NCI-H1417 (cell line): ENCODE measurements at regions not wholly inside any gene's neighbourhood (a gene's known extent, or its start where the extent isn't known, plus 50 kb on each side); places are given as distances from the start of the nearest gene placed in this dataset.

ENCODE experiments used
- DNase-seq, 3 experiments: peaks; one replicate each; lab custom pipeline; 2025; lab: John Stamatoyannopoulos, UW

DNA sequence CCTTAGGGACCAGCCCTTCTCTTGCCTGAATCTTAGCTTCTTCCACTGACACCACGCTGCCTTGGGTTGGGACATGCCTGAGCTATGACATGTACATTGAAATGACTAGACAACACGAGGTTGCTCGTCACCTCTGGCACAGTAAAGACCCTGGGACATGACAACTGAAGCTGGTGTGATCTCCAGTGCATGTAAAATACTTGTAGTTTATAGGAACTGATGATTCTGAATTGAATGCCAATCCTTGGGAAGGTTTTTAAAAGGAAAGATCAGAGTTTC is 100.7 kb upstream of the PGRMC2 start:
- DNase-seq: no peak

DNA sequence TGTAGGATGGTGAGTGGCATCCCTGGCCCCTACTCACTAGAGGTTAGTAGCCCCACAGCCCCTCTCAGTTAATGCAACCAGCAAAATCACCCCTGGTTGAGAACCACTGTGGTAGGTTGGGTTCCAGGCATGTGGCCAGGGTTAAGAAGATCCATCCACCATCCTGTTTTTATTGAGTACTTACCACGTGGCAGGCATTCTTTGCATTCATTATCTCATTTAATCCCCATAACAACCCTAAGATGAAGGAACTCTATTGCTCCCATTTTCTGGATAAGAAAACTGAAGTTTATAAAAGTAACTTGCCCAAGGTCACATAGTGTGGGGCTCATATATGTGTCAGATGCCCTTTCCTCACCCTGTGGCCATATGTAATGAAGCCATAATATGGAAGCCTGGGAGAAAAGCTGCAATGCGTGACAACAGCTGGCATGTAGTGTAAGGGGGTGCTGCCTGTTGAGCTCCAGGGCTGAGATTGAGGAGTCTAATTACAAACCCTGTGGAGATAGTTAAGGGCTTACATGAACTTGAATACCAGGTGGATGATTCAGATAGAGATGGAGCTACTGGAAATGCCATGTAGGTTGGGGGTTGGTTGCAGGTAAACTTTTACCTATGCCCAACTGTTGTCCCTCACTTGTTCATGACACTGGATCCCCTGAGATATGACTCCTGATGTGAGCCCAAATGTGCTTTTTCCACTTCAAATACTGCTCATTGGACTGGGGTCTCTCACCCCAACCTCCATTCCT is 100.2 kb upstream of the PGRMC2 start:
- DNase-seq: peak in 1 of 3 experiments; percentile 38

DNA sequence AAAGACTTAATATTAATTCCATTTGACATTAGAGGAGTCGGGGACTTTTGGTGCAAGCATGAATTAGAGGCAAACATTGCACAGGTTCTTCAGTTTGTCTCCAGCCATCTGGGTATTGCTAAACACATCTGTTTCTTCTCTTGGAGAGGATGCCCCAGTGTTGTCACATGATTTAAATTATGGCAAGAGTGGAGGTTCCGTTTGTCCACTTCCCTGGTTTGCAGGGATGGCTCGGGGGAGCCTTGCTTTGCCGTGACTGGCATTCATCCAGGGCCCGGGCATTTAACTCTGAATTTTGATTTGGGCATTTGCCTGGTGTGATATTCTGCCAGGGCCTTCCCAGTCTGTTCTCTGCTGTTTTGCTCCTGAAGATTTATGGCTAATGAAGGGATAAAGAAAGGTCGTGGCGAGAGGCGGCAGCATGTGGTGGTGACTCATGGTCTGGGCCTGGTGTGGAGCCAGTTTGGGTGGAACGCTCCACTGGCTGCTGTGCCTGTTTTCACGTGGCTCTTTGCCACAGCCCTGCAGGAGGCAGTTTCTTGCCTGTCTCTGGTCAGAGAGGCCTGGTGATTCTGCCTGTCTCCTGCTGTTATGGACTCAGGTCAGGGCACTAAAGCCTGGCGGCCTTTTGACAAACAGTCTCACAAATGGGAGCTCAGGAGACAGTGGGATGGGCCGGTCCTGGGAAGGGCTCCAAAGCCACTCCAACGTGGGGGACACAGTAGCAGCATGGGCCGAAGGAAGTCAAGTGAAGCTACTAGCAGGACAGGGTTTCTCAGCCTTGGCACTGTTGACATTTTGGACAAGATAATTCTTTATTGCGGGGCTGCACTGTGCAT is 99.4 kb upstream of the PGRMC2 start:
- peak in 2 of 3 experiments; percentile 69 to 83 for DNase-seq

- peak in 2 of 3 experiments; percentile 76 to 95 for DNase-seq
These were observed 98.2 kb upstream of the PGRMC2 start for GRCh38 chr4:128385683-128386304.

- no peak for DNase-seq
These were observed 97.4 kb upstream of the PGRMC2 start for GRCh38 chr4:128384765-128385598.

GRCh38 chr4:128384091-128384520 is 96.5 kb upstream of the PGRMC2 start:
- DNase-seq: no peak

- no peak for DNase-seq
These were observed 94.3 kb upstream of the PGRMC2 start for GRCh38 chr4:128381748-128382559.

GRCh38 chr4:128380306-128380705 is 92.7 kb upstream of the PGRMC2 start:
- DNase-seq: no peak

DNA sequence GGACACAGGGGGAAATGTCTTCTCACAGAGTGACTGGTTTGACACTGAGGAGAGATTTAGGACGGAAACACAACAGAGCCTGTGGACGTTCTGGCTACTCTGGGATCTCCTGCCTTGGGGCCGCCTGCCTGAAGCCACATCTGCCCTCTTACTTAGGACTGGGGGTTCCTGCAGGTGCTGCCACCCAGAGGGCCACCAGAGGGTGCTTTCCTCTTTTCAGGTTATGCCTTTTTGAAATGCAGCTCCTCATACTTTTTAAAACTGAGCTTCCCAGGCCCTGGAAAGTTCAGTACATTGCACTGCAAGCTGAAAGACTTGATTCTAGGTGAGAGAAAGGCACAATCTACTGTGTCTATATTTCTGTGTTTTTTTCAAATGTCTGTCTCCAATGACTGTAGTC is 92.2 kb upstream of the PGRMC2 start:
- DNase-seq: peak in 2 of 3 experiments; percentile 8 to 17

GRCh38 chr4:128378668-128379067 is 91.1 kb upstream of the PGRMC2 start:
- no peak for DNase-seq

DNA sequence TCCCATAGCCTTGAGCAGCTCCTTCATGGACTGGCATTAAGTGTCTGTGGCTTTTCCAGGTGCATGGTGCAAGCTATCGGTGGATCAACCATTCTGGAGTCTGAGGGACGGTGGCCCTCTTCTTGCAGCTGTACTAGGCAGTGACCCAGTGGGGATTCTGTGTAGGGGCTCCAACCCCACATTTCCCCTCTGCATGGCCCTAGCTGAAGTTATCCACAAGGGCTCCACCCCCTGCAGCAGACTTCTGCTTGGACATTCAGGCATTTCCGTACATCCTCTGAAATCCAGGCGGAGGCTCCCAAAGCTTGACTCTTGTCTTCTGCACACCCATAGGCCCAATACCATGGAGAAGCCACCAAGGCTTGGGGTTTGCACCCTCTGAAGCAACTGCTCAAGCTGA is 89.3 kb upstream of the PGRMC2 start:
- no peak for DNase-seq

DNA sequence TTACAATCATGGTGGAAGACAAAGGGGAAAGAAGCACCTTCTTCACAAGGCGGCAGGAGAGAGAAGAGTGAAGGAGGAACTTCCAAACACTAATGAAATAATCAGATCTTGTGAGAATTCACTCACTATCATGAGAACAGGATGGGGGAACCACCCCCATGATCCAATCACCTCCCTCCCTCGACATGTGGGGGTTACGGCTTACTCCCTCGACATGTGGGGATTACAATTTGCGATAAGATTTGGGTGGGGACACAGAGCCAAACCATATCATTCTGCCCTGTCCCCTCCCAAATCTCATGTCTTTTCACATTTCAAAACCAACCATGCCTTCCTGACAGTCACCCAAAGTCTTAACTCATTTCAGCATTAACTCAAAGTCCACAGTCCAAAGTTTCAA is 88.7 kb upstream of the PGRMC2 start:
- no peak for DNase-seq

DNA sequence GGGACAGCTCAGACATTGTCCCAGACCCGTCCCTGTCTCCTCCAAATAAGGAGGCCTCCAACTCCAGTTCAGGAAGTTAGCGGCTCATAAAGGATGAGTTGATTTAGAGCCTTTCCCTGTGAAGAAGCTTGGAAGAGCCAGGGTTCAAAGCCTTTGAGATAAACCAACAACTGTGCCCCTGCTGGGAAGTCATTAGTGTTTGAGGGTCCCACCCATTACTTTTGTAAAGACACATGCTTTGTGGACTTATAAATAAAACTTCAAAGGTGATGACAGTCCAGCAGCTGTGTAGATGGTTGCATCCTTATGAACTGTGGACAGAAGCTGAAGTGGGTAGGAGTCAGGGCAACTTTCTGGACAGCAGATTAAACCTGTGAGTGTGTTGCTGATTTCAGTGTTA is 86.0 kb upstream of the PGRMC2 start:
- no peak for DNase-seq

DNA sequence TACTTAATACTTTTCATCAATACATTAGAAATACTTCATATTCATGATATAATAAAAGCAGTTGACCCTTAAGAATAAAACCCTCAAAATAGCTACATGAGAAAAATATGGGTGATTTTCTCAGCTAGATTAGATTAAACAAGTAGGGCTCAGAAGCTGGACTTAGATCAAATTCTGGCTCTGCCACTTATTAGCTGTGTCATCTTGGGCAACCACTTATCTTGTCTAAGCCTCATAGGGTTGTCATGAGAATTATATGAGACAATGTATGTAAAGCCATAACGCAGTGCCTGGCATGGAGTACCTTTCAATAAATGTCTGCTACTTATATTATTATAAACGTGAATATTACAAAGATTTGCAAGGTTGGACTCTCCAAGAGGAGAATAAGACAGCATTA is 84.3 kb upstream of the PGRMC2 start:
- DNase-seq: no peak

DNA sequence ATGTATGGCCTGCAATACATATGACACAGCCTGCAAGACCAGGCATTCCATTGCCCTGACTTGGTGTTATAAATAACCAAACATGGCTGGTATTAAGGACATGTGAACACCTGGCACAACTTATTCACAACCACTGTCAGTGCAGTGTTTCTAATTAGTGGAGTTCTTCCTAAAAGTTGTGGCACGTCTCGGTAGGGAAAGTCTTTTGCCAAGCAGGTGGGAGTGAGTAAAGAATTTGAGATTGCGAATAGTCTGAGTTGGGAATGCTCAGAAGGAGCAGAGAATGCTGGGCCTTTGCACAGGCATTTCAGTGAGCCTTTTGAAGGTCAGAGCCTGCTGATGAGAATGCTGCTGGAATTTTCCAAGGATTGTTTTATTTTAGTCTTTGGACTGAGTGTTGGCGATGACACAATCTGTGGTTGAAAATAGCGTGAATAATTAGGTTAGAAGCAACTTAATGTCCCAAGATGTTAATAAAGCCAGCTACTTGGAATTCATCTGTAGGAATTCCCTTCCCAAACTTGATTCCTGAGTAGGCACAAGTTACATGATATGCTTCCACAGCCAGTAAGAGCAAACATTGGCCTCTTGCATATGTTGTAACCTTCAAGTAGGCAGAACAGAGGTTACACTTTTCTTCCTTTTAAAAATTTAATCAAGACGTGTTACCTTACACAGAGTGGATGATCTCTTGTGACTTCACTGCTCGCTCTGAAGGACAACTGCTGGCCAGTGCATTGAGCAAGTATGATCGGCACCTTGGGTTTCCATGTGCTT is 83.6 kb upstream of the PGRMC2 start:
- no peak for DNase-seq

DNA sequence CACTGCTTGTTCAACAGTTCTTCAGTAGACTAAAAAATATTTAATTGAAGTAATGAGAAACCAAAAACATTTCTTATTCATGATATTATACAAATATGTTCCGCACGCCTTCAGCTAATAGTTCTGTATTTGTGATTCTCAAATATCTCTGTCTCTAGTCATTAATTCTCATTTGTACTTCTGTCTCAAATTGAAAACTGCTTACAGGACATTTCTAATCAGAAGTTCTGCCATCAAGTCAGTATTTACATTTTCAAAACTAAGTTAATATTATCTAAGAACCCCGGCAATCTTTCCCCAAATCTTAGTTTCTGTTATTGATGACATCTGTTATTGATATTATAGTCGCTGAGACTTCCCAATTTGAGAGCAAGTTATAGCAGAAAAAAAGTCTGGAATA is 78.6 kb upstream of the PGRMC2 start:
- no peak for DNase-seq

- no peak for DNase-seq
These were observed 77.0 kb upstream of the PGRMC2 start for GRCh38 chr4:128364565-128364964.

- no peak for DNase-seq
These were observed 76.4 kb upstream of the PGRMC2 start for GRCh38 chr4:128363966-128364365.

- no peak for DNase-seq
These were observed 75.1 kb upstream of the PGRMC2 start for GRCh38 chr4:128362760-128363159.

DNA sequence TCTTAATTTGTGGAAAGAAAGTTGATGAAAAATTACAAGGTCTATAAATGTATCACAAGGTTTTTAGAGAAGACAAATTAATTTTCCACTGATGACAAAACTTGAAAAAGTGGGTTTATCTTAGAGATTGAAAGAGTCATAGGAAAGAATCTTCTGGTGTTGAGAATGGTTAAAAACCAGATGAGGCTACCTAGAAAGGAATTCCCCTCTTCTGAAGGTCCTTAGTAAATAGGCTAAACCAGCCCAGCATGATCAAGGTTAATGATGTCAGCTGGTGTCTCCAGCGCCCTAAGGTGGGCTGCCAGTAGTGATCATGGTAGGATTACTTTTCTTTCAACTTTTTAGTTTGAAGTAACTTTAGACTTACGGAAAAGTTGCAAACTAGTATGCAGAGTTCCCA is 71.8 kb upstream of the PGRMC2 start:
- no peak for DNase-seq

DNA sequence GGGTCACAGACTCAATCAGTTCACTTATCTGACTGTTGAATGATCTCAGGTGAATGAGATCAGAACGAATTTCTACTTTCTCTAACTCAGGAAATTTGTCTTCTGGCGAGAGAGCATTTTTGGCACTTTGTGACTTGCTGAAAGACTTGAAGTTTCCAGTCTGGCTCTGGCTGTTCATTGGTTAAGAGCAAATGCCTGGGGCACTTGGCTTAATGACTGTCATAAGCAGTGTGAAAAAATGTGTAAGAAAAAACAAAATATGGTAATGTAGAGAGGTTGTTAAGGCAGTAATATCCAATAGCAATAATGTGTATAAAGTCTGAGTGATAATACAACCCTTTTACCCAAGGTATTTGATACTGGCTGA is 71.3 kb upstream of the PGRMC2 start:
- DNase-seq: no peak
